MG63 (cell line): ENCODE measurements at regions not wholly inside any gene's neighbourhood (a gene's known extent, or its start where the extent isn't known, plus 50 kb on each side); places are given as distances from the start of the nearest gene placed in this dataset.
"Not testable (repeated sequence)": the region's sequence is repeated elsewhere in the genome, so short reads cannot be mapped to it uniquely, and the experiment has no call there.

Experiments
- DNase-seq: peaks from one replicate; pipeline ENCODE4 v3.0.0-alpha.2; 2020
- H3K27me3 ChIP-seq: fragments of 250-450 bp; sonication (Bioruptor Pico); 2 replicates; pipeline ENCODE4 v1.5.1; 2020; ENCODE audit warnings: mild to moderate bottlenecking, moderate library complexity
- H3K36me3 ChIP-seq: fragments of 250-450 bp; sonication (Bioruptor Pico); 2 replicates; pipeline ENCODE4 v1.5.1; 2020; ENCODE audit warnings: mild to moderate bottlenecking, moderate library complexity
- H3K4me3 ChIP-seq: fragments of 250-450 bp; sonication (Bioruptor Pico); 2 replicates; pipeline ENCODE4 v1.5.1; 2020; ENCODE audit warnings: mild to moderate bottlenecking, moderate library complexity
- H3K9me3 ChIP-seq: fragments of 250-450 bp; sonication (Bioruptor Pico); 2 replicates; pipeline ENCODE4 v1.5.1; 2020; ENCODE audit warnings: mild to moderate bottlenecking, moderate library complexity

DNA sequence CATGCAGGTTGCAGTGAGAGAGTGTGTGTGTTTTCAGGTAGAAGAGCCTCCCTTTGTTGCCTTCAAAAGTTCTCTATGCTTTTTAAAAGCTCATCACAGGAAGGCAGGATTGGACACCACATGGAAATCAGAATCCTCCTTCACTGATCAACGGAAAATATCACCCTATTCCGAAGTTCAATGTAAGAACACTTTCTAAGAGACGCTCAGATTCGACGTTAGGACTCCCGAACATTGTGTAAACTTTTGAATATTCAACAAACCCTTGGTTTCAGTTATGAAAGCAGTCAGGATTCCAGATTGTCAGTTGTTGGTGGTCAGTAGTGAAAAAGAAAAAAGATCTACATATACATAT lies 561.4 kb upstream of the ID2 start:
- Histone ChIP-seq H3K27me3 (no peaks in the 10 kb centered on the region), H3K36me3 (no peaks in the 10 kb centered on the region), H3K4me3 (no peak overlapping the region), H3K9me3 (no peaks in the 10 kb centered on the region)
- no peak for DNase-seq

DNA sequence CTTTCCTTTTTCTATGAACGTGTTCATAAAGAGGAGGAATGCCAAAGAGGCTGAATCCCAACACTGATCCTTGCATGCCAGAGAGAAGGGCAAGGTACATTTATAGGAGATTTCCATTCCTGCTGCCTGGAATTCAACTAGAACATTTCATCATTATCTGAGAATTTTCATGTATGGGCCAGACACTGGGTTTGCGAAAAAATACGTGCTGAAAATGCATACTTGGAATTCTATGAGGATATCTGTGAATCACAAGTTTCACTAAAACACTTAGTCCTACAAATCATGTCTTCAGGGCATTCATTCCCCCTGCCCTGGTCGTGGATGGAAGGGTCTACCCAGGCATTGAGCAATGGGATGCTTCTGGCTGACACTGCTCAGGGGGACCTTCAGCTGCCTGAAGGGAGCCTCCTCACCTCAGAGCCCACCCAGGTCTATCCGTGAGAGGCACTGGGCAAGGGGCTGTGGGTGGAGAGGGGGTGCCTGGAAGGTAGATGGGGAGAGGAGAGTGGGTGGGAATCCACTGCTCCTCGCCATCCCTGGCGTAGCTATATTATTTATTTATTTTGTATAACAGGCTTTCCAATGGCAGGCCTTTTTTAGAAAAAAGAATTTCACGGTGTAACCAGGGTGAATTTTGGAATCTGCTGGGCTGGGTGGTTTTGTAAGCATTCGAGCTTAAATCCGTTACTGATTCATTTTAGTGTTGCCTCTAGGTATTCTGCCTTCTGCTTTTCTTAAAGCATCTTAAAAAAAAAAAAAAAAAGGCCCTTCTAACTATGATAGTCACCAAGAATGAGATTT lies 560.6 kb upstream of the ID2 start:
- DNase-seq = no peak
- H3K27me3 ChIP-seq = no peaks in the 10 kb centered on the region
- H3K36me3 ChIP-seq = no peaks in the 10 kb centered on the region
- no peak overlapping the region for H3K4me3 ChIP-seq
- H3K9me3 ChIP-seq = no peaks in the 10 kb centered on the region

DNA sequence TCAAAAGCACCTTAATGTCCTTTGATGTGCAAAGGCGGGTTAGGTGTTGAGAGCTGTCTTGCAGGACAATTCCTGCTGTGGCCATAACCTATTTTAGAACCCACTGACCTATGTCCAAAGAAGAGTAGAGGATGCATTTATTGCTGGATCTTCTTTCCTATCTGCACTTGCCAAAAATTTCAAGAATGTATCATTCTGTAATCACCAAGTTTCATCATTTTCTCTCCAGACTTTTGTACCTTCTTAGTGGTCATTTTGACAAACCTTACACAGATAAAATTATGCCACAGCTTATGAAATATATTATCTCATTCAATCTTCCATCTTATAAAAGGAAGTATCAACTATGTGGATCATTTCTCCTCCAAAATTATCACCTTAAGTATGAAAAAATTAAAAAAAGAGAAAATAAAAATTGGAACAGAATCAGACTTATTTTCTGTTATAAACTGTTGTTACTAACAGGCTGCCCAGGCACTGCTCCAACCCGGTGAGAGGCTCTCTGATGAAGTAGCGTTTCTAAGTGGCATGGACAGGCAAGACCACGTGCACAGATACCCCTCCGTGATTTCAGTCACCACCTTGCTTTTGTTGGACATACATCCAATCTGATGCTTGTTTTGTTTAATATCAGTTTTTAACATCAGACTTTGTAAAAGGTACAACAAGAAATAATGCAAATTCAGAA lies 559.9 kb upstream of the ID2 start:
- no peaks in the 10 kb centered on the region for H3K9me3 ChIP-seq
- DNase-seq = peak; percentile 17
- H3K27me3 ChIP-seq = no peaks in the 10 kb centered on the region
- no peak overlapping the region for H3K4me3 ChIP-seq
- no peaks in the 10 kb centered on the region for H3K36me3 ChIP-seq

DNA sequence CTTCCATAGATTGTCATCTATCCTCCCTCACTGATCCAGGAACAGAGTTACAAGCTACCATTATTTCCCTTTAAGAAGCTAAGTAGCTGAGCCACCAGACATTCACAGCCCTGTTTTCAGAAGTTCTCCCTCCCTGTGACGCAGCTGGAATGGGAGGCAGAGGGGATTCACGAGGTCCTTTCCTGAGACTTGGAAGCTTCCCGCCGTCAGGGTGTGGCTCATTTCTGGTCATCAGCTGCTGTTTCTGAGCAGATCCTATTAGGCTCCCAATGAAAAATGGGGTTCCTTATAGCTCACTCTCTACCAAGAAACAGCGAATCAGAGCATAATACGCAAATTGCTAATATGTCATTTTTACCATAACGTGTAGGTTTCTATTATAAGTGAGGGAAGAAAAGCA lies 559.3 kb upstream of the ID2 start:
- no peaks in the 10 kb centered on the region for H3K36me3 ChIP-seq
- H3K4me3 ChIP-seq = no peak overlapping the region
- no peak for DNase-seq
- no peaks in the 10 kb centered on the region for H3K9me3 ChIP-seq
- H3K27me3 ChIP-seq = no peaks in the 10 kb centered on the region

DNA sequence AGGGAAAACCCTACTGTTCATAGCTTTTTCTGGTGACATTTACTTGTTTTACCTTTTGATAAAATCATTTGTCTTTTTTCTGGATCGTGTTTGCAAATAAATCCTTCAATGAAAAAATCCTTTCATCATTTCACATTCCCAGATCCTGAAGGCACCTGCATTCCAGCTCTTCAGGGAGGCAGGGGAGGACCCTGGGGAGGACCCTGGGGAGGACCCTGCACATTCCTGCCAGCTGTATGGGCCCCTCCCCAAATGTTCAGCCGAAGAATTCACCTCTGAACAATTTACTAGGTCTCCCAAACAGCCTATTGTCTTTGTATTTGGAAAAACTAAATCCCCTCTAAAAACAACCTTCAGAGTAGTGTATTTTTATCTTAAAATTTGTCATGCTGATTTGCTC lies 558.4 kb upstream of the ID2 start:
- H3K4me3 ChIP-seq = no peak overlapping the region
- no peak for DNase-seq
- H3K9me3 ChIP-seq = no peaks in the 10 kb centered on the region
- no peaks in the 10 kb centered on the region for H3K36me3 ChIP-seq
- H3K27me3 ChIP-seq = no peaks in the 10 kb centered on the region

DNA sequence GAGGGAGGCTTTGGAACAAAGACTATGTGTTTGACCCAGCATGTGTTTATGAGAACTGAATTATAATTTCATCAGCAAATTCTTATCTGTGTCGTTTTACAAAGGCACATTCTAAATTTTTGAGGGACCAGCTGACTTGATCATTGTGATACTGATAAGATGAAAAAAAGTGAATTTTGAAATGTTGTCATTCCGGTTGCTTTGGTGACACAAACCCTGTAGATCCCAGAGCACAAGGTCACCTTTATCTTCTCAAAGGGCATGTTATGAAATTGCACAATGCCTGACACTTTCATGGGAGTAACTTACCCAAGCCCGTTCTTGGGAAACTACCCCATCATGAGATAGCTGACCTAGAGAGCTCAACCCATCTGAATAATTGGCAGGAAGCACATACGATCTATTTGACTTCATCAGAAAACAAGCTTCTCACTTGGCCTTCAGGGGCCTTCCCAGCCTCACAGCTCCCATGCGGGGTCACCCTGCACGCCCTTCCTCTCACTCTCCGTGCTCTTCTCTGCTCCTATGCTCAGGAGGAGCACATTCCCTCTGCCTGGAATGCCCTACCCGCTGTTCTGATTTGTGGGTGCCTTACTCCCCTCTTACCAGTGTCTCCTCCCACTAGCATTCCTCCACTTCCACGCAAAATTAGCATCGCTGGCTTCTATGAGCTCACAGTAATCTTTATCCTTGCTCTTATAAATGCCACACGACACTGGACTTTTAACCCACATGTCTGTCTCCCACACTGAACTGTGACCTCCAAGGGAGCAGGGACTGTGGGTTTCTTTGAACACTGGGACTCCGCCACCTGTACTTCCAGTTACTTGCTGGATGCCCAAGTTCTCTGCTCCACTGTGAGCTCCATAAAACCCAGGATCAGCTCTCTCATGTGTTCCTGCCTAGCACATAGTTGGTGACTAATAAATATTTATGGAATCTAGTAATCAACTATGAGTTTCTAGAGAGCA lies 555.8 kb upstream of the ID2 start:
- no peaks in the 10 kb centered on the region for H3K27me3 ChIP-seq
- no peaks in the 10 kb centered on the region for H3K9me3 ChIP-seq
- no peaks in the 10 kb centered on the region for H3K36me3 ChIP-seq
- no peak overlapping the region for H3K4me3 ChIP-seq
- DNase-seq = no peak

DNA sequence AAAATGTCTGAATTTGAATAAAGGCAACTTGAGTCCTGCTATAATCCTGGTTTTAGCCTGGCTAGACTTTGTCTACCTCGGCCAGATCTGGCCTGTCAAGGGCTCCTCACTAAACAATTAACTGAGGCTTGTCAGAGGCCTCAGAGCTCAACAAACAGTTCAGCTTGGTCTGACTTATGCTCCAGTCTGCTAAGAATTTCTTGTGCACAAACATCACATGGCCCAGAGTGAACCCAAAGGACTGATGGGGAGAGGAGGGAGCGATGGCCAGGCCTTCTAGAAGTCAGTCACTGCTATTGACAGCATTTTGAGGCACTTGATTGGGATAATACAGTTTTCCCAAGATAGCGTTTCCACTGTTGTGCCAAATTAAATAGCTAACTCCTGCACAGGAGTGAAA lies 555.1 kb upstream of the ID2 start:
- Histone ChIP-seq H3K36me3 (no peaks in the 10 kb centered on the region), H3K27me3 (no peaks in the 10 kb centered on the region), H3K9me3 (no peaks in the 10 kb centered on the region), H3K4me3 (no peak overlapping the region)
- DNase-seq = no peak

DNA sequence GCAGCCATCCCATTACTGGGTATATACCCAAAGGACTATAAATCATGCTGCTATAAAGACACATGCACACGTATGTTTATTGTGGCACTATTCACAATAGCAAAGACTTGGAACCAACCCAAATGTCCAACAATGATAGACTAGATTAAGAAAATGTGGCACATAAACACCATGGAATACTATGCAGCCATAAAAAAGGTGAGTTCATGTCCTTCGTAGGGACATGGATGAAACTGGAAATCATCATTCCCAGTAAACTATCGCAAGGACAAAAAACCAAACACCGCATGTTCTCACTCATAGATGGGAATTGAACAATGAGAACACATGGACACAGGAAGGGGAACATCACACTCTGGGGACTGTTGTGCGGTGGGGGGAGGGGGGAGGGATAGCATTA lies 550.4 kb upstream of the ID2 start:
- not testable (repeated sequence) for DNase-seq, H3K9me3 ChIP-seq, H3K4me3 ChIP-seq

DNA sequence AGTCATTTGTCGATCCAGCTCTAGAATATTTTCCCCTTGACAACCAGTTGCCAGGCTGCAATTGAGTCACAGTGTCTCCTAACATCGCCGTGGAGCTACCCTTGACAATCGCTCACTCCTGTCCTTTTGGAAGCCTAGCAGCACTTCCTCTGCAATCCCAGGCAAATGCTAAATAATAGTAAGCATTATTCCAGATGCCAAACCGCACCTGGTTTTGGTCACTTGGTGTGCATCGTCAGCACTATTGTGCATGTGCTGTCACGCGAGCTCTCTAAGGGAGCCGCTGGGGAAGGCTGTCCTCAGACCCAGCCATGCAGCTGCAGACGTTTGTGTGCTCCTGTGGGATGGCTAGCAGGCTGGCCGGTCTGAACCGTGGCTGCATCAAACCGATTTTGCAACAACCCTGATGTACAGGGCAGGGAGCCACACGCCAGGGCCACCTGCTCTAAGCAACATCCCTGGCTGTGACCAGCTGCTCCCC lies 549.5 kb upstream of the ID2 start:
- Histone ChIP-seq H3K9me3 (no peaks in the 10 kb centered on the region), H3K36me3 (no peaks in the 10 kb centered on the region), H3K4me3 (no peak overlapping the region), H3K27me3 (no peaks in the 10 kb centered on the region)
- no peak for DNase-seq

More for the DNA sequence above, 550.4 kb upstream of the ID2 start:
- not testable (repeated sequence) for H3K27me3 ChIP-seq, H3K36me3 ChIP-seq

DNA sequence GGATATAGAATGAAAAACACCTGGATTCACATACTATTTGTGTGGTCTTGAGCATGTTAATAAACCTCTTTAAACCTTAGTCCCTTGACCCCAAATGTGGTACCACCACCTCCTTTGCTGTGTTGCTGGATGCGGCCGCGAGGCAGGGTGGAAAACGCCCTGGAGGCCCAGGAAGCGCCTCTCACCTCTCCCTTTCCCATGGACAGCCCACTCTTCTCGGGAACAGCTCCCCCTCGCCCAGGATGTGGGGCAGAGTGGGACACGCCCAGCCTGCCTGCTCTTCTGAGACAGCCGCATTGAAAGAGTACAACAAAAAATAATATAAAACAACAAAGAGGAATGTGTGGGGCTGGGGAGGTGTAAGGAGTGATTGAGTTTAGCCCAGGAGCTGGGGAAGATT lies 549.0 kb upstream of the ID2 start:
- H3K9me3 ChIP-seq = no peaks in the 10 kb centered on the region
- no peak overlapping the region for H3K4me3 ChIP-seq
- no peaks in the 10 kb centered on the region for H3K27me3 ChIP-seq
- no peak for DNase-seq
- H3K36me3 ChIP-seq = no peaks in the 10 kb centered on the region

DNA sequence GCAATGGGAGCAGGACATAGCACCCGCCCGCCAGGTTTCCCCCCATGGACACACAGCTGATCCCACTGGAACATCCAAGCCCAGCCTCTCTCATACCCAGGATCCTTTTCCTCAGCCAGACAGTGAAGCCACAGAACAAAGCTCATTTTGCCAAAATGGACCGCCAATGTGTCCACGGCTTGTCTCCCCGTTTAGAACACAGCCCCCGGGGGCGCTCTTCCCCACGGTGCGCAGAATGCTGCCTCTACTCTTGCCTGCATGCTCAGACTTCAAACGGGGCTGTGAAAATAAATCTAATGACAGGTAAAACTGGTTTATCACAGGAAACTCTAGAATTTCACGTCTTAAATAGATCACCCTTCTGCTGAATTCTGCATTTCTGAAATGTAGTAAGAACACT lies 548.5 kb upstream of the ID2 start:
- no peaks in the 10 kb centered on the region for H3K27me3 ChIP-seq
- no peak for DNase-seq

DNA sequence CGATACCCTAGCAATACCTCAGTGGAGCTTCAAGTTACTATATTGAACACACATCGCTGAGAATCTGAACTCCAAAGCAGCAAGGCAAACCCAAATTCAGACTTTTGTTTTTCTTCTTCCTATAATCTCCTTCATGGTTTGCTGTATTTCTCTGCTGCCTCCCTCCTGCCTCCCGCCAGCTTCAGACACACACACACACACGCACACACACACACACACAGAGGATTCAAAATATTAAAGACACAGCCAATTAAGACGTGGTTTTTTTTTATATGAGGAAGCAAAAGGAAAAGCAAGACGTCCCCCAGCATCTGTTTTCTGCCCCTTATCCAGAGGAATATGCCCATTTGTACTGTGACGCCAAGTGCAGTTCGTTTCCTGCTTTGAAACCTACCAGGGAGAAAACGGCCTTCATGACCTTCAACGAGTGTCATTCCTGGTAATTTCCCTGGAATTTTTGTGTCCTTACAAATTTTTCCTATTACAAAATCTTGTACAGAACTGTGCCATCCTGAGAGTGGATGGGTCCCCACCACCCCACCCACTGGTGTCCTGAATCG lies 547.9 kb upstream of the ID2 start:
- no peak for DNase-seq
- Histone ChIP-seq H3K27me3 (no peaks in the 10 kb centered on the region), H3K36me3 (no peaks in the 10 kb centered on the region), H3K9me3 (no peaks in the 10 kb centered on the region), H3K4me3 (no peak overlapping the region)

More for the DNA sequence above, 548.5 kb upstream of the ID2 start:
- Histone ChIP-seq H3K9me3 (no peaks in the 10 kb centered on the region), H3K4me3 (no peak overlapping the region), H3K36me3 (no peaks in the 10 kb centered on the region)

DNA sequence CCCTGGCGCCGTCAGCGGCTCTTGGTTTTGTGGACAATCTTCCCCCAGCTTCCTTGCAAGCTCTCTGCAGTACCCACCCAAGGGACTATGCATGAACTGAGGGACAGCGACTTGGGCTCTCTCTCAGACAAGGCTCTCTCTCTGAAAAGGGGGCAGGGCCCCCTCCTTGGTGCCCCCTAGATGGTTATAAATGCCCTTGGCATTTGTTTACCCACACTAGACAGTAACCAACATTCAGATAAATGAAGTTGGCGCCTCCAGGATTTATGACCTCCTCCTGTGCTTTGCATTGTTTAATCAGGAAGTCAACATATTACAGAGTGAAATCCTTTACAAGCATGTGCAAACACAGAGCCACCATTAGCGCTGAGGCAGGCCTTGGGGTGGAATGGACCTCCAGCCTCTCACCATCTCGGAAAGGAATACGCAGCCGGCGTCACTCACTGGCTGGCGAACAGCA lies 547.4 kb upstream of the ID2 start:
- Histone ChIP-seq H3K9me3 (no peaks in the 10 kb centered on the region), H3K36me3 (no peaks in the 10 kb centered on the region), H3K4me3 (no peak overlapping the region), H3K27me3 (no peaks in the 10 kb centered on the region)
- no peak for DNase-seq

DNA sequence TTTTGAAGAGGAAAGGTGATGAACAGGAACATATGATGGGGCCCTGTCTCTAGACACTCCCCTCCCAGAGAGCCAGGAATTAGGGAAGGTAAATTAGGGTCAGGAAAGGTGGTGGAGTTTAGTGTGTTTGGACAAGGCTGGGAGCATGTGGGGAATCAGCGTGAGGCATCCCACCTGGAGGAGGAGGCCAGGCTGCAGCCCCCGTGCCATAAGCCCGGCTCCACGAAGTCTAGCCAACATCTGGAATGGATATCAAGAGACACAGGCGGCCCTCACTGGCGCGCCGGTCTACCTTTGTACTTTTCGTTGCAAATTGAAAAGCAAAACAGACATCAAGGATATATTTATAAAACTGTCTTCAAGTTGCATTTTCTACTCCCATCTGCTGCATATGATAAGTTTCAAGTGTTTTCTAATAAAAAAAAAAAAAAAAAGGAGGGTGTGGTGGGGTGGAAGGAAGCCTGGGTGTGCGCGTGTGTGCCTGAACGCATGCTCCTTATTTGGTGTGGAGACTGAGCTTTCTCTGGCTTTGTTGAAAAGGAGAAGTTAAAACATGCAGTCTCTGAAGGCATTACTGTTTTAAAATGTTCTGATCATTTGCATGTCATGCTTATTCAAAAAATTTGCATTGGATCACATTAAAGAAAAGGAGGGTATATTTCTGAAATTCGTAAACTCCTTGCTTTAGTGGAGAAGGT lies 546.7 kb upstream of the ID2 start:
- DNase-seq = no peak
- H3K27me3 ChIP-seq = no peaks in the 10 kb centered on the region
- H3K9me3 ChIP-seq = no peaks in the 10 kb centered on the region
- no peaks in the 10 kb centered on the region for H3K36me3 ChIP-seq
- no peak overlapping the region for H3K4me3 ChIP-seq

DNA sequence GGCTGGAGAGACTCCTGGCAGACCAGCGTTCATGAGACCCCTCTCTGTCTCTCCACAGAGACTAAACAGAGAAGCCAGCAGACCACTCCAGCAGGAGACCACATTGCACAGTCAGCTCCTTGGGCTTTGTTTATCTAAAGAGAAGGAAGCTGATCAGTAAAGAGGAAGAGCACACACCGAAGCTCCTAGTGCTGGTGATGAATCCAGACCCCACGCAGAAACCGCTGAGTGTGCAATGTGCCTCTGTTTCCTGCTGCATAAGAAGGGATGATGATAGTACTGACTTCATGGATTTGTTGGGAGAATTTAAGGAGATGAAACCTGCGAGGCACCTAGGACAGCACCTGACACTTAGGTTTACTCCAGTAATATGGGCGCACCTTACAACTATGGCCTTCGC lies 544.1 kb upstream of the ID2 start:
- H3K36me3 ChIP-seq = no peaks in the 10 kb centered on the region
- H3K4me3 ChIP-seq = no peak overlapping the region
- no peaks in the 10 kb centered on the region for H3K27me3 ChIP-seq
- DNase-seq = no peak
- H3K9me3 ChIP-seq = no peaks in the 10 kb centered on the region

DNA sequence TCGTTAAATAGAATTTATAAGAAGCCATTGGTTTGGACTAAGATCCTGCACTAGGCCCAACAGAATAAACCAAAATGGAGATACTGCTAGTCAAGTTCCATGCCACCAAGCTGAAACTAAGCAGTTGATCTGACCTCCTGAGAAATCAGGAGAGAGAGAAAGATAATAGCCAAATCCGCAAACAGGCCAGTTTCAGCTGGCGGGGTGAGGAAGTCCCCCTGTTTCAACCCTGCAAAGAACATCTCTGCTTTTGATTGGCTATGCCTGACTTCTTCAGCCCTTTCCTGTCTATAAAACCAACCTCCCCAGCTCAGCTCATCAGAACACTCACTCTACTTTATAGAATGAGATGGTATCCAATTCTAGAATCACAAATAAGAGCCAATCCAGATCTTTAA lies 543.3 kb upstream of the ID2 start:
- no peak for DNase-seq
- Histone ChIP-seq H3K9me3 (no peaks in the 10 kb centered on the region), H3K4me3 (no peak overlapping the region), H3K27me3 (no peaks in the 10 kb centered on the region), H3K36me3 (no peaks in the 10 kb centered on the region)
